HG03571 (cell line): ENCODE measurements at regions not wholly inside any gene's neighbourhood (a gene's known extent, or its start where the extent isn't known, plus 50 kb on each side); places are given as distances from the start of the nearest gene placed in this dataset.

Source experiments
- ATAC-seq: cut with Tn5 transposase; IDR thresholded peaks from one replicate; pipeline ENCODE4 v1.9.1; 2021; ENCODE audit not compliant: unreplicated experiment

GRCh38 chr13:50587115-50587514 is 256.4 kb downstream of the DLEU7 start:
- ATAC-seq, result no peak

GRCh38 chr13:50587645-50588373 is 255.7 kb downstream of the DLEU7 start:
- no peak for ATAC-seq

GRCh38 chr13:50588491-50589130 is 254.9 kb downstream of the DLEU7 start:
- no peak for ATAC-seq

- no peak for ATAC-seq
These were observed 254.4 kb downstream of the DLEU7 start for GRCh38 chr13:50589139-50589538.

- no peak for ATAC-seq
These were observed 253.8 kb downstream of the DLEU7 start for GRCh38 chr13:50589651-50590054.

GRCh38 chr13:50592412-50593155 is 250.9 kb downstream of the DLEU7 start:
- no peak for ATAC-seq

- ATAC-seq, result no peak
These were observed 250.3 kb downstream of the DLEU7 start for GRCh38 chr13:50593207-50593606.

GRCh38 chr13:50594276-50595051 is 249.0 kb downstream of the DLEU7 start:
- peak; percentile 83 for ATAC-seq

- ATAC-seq, result no peak
These were observed 248.3 kb downstream of the DLEU7 start for GRCh38 chr13:50595196-50595595.

GRCh38 chr13:50596156-50596555 is 247.3 kb downstream of the DLEU7 start:
- ATAC-seq, result no peak

GRCh38 chr13:50596776-50597203 is 246.7 kb downstream of the DLEU7 start:
- no peak for ATAC-seq

- ATAC-seq, result peak; percentile 42
These were observed 245.2 kb downstream of the DLEU7 start for GRCh38 chr13:50598338-50598737.

- no peak for ATAC-seq
These were observed 244.4 kb downstream of the DLEU7 start for GRCh38 chr13:50599046-50599445.

GRCh38 chr13:50599927-50600326 is 243.6 kb downstream of the DLEU7 start:
- ATAC-seq, result no peak

GRCh38 chr13:50608370-50608769 is 235.1 kb downstream of the DLEU7 start:
- ATAC-seq, result no peak

GRCh38 chr13:50609011-50609410 is 234.5 kb downstream of the DLEU7 start:
- ATAC-seq, result no peak

GRCh38 chr13:50610238-50610637 is 233.3 kb downstream of the DLEU7 start:
- ATAC-seq, result no peak

- no peak for ATAC-seq
These were observed 232.2 kb downstream of the DLEU7 start for GRCh38 chr13:50611117-50611781.

GRCh38 chr13:50612717-50613116 is 230.8 kb downstream of the DLEU7 start:
- ATAC-seq, result no peak

GRCh38 chr13:50613356-50613831 is 230.1 kb downstream of the DLEU7 start:
- ATAC-seq, result no peak
